GM18870 (cell line): ENCODE measurements at regions not wholly inside any gene's neighbourhood (a gene's known extent, or its start where the extent isn't known, plus 50 kb on each side); places are given as distances from the start of the nearest gene placed in this dataset.

Source experiments
- ATAC-seq: cut with Tn5 transposase; IDR thresholded peaks from one replicate; pipeline ENCODE4 v1.9.1; 2021; ENCODE audit warnings: moderate library complexity; ENCODE audit not compliant: unreplicated experiment

- ATAC-seq, result no peak
Observed at GRCh38 chr2:146238254-146238966, 1606.4 kb upstream of the ACVR2A start.

GRCh38 chr2:146235158-146235557 lies 1609.7 kb upstream of the ACVR2A start:
- no peak for ATAC-seq

DNA sequence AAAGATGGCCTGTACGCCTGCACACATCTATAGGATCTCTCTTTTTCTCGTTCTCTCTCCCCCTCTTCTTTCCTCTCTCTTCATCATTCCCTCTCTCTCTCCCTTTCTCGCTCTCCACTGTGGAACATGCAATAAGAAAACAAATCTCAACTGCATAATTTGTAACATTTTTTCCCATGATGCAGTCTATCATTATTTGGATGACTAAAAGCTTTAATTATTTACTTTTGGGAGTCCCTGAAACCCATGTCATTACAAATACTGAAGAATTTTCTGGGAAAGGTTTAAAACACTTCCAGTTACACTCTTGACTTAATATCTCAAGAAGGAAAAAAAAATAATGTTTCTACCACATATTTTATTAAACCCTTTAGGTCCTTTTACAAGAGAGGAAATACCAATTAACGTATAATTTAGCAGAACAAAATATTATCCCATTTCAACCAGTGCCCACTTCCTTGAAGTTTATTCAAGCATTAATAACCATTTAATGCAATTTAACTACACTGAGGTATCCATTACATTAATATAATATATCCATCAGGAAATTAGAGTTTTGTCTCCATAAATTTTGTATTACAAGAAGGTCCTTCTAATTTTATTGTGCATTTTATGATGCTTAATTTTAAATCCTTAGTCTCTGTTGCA lies 1615.2 kb upstream of the ACVR2A start:
- ATAC-seq, result no peak

DNA sequence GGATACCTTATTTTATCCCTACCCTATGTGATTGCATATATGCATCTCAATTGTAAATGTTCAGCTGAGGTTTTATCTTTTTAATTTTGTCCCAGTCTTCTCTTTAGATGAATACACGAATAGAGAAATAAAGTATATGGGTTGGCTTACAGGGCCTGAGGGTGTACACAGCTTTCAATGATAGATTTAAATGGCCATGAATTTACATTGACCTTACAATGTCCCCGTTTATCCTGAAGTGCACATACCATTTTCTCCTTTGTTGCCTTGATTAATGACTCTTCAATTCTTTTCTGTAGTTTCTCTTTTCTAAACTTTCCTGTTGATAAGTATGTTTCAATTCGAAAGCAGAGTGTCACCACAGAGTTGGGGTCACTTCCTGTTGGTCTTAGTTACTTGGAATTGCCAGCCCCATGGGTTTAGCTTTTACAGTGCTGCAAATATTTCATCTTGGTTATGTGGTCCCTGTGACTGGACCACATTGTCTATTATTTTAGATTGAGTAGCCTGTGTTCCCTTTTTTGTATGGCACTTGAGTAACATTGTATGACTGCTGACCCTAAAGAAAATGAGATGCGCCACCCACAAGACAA lies 1616.3 kb upstream of the ACVR2A start:
- ATAC-seq, result peak; percentile 82

GRCh38 chr2:146228020-146228393 lies 1616.8 kb upstream of the ACVR2A start:
- ATAC-seq, result no peak

DNA sequence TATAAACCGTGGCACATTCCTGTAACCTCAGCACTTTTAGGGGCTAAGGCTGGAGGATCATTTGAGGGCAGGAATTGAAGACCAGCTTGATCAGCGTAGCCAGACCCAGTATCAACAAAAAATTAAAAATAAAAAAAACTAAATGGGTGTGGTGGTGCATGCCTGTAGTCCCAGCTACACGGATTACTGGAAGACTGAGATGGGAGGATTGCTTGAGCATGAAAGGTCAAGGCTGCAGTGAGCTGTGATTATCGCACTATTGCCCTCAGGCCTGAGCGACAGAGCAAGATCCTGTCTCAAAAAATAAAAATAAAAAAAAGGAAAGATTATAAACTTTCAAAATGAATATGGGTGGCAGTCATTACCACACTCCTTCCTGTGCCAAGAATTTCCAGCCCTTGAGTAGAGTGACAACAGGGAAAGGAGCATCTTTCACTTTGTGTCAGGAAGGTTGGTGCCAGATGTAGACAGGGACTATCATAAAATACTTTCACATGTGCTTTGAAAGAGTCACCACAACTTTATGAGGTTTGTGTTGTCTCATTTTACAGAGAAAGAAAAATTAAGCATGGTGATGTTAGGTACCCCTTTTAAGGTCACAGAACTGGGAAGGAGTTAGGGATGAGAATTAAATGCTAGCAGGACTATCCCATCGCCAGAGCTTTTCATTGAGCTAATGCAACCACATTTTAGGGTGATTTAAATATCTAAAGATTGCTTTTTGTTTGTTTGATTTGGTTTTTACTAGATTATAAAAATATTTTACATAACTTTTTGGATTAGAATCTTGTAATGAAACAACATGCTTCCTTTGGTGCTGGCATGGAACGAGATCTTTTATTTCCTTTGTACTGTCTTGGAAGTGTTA lies 1617.4 kb upstream of the ACVR2A start:
- ATAC-seq, result peak; percentile 41

DNA sequence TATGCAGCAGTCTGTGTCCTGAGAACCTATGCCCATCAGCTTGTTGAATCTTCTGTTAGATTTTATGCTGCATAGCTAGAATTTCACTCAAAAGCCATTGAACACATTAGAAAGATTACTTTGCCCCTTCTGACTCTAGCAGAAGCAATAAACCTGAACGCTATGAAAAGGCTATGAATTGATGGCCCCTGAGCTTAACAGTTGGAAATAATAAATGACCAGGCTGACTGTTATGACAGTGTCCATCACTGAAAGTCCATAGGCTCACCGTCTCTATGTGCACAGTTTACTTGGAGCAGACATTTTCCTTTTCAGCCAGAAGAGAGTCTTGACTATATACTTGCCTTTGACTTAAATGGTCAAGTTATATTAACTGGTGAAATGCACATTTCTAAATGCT lies 1618.8 kb upstream of the ACVR2A start:
- no peak for ATAC-seq

DNA sequence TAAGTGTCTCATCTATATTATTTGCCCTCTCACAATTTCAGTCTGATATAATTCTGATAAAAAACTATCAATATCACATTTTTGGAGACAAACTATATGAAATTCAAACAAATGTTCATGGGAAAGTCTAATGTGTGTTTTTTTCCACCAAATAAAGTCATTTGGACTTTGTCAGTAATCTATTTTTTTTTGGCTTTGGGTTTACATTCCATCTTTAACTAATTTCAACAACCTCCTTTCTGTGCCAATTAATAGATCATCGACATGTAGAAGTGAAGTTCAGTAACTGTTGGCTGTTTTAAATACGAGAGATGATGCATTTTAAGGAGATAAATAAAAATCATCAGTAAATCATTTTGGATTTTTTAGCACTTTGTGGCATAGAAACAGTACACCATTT lies 1623.0 kb upstream of the ACVR2A start:
- no peak for ATAC-seq

- ATAC-seq, result no peak
Observed at GRCh38 chr2:146220957-146221356, 1623.9 kb upstream of the ACVR2A start.

DNA sequence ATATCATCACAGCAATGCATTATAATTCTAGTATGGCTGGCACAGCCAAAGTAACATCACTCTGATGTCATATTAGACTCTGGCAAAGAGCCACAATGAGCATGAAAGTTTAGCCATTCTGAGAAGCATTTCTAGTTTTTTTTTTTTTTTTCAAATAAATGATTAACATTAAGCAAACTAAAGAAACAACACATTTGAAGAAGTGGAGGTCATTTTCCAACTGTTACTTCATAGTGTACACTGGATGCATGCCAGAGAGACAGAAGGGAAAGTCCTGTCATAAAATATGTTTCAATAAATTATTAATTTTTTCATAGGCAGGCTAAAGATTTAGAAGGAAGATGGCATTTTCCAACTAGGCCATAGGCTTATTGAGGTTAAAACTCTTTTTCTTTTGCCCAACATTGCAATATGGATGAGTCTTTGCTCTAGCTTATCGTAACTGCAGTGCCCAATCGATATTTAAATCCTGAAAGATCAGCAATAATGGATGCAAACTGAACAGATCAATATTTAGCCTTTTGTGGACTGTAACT lies 1630.4 kb upstream of the ACVR2A start:
- no peak for ATAC-seq

- ATAC-seq, result no peak
Observed at GRCh38 chr2:146213674-146214073, 1631.2 kb upstream of the ACVR2A start.

DNA sequence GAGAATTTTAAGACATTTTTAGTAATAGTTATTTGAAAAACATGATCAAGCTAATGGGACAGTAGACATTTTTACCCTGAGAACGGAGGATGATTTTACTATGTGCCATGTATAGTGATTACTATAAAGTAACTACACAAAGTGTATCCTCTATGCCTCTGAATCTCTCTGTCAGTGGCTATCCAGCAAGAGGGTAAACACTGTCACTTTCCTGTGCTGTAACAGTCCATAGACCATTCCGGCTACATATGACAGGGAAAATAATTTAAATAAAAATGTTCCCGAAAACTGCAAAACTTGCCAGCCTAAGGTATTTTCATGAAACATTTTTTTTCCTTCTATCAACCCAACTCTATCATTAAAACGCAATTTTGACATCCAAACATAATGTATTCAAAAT lies 1632.2 kb upstream of the ACVR2A start:
- ATAC-seq, result no peak

- peak; percentile 66 for ATAC-seq
Observed at GRCh38 chr2:146209842-146210275, 1635.0 kb upstream of the ACVR2A start.

GRCh38 chr2:146207901-146208300 lies 1636.9 kb upstream of the ACVR2A start:
- ATAC-seq, result no peak

- ATAC-seq, result no peak
Observed at GRCh38 chr2:146207417-146207816, 1637.4 kb upstream of the ACVR2A start.

DNA sequence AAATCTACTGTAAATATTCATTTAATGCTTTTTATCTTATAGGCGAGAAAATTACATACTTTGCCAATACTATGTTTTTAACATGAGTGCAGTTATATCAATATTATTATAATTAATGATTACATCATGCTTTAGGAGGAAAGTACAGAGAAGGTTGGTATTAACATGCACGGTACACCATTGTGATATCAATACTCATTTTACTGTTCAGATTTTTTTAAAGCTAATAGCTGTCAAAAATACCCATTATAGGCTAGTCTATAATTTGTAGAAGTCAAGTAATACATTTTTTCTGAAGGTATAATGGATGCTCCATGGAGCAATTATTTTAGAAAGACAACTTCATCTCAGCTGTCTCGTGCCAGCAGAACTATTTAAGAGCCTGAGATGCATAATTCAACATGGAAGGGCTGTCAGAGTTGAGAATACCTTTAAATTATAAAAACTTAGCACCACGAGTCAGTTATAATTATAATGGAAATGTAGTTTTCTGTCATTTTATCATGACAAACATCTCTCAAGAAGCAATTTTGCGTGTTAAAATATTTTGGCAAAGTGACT lies 1641.7 kb upstream of the ACVR2A start:
- no peak for ATAC-seq

- no peak for ATAC-seq
Observed at GRCh38 chr2:146193619-146194018, 1651.2 kb upstream of the ACVR2A start.

GRCh38 chr2:146189541-146189940 lies 1655.3 kb upstream of the ACVR2A start:
- no peak for ATAC-seq

GRCh38 chr2:146173934-146174333 lies 1654.0 kb upstream of the ZEB2 start:
- ATAC-seq, result no peak

DNA sequence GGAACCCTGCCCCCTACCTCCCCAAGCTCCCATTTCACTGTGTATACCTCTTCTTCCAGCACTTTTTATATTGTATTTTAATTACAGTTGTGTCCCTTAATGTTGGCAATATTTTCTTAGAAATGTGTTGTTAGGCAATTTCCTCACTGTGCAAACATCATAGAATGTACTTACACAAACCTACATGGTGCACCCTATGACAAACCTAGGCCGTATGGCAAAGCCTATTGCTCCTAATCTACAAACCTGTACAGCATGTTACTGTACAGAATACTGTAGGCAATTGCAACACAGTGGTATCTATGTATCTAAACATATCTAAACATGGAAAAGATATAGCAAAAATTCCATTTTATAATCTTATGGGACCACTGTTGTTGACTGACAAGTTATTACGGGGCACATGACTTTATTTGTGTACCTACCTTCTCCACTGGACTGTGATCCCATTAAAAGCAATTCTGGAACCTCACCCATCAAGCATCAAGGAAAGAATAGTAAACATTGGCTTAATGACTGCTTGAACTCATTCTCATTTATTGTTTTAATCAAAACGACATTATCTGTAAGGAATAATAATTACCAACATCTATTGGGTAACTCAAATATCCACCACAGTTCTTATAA lies 1641.5 kb upstream of the ZEB2 start:
- no peak for ATAC-seq
